NCI-H82 treated with DMSO at 0.1 percent for 48 hours (cell line): ENCODE measurements at regions not wholly inside any gene's neighbourhood (a gene's known extent, or its start where the extent isn't known, plus 50 kb on each side); places are given as distances from the start of the nearest gene placed in this dataset.
A peak's percentile ranks its signal among the peaks of the same experiment; 100 is the strongest.

Experiments
- DNase-seq: peaks from one replicate; lab custom pipeline; 2025; ENCODE audit not compliant: unreplicated experiment; lab: John Stamatoyannopoulos, UW

DNA sequence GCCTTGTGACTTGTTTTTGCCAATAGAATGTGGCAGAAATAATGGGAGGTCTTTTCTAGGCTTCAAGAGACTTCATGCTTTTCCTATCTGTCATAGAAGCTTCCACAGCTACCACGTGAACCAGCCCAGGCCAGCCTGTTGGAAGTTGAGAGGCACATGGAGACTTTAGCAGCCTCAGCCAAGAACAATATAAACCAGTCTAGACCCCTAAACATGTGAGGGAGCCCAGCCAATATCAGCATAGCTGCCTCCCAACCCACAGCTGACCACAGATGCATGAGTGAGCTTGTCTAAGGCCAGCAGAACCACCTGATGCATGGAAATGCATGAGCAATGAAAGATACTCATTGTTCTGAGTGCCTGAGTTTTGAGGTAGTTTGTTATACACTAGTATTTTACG, 540.7 kb upstream of the BTBD3 start:
- no peak for DNase-seq

DNA sequence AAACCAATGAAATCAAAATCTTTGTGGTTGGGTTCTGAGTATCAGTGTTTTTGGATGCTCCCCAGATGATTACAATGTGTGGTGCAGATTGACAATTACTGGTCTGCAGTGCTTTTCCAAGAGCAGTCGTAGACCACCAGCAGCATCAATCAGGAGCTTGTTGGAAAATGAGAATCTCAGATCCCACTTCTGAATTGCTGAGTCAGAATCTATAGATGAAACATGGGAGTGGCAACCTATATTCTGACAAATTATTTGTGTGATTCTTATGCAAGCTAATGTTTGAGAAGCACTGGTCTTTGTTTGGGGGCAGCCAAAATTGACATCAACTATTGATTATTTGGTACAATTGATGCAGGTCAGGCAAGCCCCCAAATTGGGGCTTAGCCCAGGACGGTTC, 539.9 kb upstream of the BTBD3 start:
- DNase-seq: no peak

DNA sequence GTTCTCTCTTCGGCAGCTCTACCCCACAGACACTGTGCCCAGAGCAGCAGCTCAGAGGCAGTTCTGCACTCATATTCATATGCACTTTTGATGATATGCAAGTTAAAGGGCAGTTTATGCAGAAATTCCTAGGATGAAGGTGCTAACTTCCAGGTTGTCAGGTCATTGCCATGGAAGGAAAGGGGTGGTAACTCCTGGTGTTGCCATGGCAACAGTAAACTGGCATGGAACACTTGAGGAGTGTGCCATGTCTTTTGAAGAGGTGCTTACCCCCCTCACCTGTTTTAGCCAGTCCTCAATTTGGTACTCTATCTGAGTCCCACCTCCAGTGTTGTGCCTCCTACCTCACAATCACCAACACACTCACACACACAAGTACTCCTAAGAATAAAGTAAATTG, 539.4 kb upstream of the BTBD3 start:
- DNase-seq: no peak

DNA sequence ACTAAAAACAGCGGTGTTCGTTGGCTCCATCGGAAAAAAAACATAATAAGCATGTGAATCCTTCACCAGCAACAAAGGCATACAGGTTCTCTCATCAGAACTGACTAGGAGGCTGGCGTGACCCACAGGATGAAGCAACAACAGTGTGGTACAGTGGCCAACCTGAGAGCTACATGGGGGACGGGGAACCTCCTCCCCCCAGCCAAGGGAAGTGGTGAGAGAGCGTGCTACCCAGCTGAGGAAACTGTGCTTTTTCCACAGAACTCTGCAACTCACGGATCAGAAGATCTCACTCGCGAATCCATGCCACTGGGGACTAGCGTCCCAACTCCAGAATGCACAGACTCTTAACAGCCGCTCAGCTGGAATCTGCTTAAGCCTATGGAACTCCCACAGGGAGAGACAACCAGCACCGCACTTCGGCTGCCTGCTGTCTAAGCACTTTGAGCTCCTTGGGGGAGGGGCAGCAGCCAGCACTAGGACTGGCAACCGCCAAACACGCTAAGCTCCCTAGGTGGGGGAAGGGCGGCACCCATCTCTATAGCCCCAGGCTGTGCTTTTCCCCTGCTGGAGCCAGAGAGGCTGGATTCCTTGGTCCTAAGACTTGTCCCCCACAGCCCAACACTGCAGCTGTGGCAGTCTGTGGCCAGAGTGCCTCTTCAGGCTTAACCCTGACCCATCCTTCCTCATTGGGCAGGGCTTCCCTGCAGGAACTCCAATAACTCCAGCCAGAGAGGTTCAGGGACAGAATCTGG, 538.3 kb upstream of the BTBD3 start:
- peak; percentile 94 for DNase-seq

DNA sequence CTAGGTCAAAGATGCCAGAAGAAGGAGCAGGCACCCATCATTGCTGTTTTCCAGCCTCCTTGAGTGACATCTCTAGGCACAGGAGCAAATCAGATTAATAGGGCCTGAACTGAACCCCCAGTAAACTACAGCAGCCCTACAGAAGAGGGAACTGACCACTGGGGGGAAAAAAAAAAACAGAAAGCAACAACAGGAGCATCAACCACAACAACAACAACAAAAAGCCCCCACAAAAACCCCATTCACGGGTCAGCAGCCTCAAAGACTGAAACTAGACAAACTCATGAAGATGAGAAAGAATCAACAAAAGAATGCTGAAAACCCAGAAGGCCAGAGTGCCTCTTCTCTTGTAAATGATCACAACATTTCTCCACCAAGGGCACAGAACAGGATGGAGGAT, 537.4 kb upstream of the BTBD3 start:
- DNase-seq: no peak

DNA sequence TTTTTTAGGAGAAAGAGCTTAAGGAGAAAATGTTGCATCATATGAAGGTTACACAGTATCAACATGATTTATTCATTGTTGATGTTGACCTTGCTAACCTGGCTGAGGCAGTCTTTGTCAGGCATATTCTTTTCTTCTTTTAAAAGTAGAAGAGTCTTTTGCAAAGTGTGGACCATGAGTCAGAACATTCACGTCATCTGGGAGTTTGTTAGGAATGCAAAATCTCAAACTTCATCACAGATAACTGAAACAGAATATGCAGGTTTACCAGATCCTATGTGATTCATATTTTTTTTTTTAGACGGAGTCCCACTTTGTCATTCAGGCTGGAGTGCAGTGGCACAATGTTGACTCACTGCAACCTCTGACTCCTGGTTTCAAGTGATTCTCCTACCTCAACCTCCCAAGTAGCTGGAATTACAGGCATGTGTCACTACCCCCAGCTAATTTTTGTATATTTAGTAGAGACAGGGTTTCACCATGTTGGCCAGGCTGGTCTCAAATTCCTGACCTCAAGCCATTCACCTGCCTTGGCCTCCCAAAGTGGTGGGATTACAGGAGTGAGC, 530.4 kb upstream of the BTBD3 start:
- DNase-seq: no peak

DNA sequence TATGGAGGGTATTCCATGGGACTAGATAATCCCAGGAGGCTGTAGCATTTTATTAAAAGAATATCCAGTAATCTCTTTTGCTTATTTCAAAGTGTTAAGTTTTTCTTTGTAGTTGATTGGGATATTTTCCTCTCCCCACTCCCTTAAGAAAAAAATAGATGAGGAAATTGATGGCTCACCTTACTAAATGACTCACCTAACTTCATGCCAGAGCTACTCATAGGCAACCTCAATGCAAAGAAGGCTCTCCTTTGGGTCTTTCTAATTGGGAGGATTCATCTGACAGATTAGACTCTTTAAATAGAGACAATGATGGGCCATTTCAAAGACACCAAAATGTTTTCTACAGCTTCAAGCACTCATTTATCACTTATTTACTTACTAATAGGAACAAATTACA, 528.5 kb upstream of the BTBD3 start:
- DNase-seq: no peak

DNA sequence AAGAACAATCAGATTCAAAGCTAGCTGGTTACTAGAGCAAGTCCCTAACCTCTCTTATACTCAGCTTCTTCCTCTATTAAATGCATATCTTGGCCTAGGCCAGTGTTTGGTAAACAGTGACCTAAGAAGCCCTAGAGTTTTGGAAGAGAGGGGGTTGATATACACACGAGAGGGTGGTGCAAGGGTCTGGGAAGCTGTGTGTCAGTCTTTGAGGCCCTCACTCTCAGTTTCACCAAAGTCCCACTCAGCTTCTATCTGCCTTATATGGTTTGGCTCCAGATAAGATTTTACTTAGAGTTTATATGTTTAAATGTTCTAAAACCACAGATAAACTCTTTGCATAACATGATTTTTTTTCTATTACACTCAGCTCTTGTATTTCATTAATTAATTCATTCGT, 526.1 kb upstream of the BTBD3 start:
- no peak for DNase-seq

DNA sequence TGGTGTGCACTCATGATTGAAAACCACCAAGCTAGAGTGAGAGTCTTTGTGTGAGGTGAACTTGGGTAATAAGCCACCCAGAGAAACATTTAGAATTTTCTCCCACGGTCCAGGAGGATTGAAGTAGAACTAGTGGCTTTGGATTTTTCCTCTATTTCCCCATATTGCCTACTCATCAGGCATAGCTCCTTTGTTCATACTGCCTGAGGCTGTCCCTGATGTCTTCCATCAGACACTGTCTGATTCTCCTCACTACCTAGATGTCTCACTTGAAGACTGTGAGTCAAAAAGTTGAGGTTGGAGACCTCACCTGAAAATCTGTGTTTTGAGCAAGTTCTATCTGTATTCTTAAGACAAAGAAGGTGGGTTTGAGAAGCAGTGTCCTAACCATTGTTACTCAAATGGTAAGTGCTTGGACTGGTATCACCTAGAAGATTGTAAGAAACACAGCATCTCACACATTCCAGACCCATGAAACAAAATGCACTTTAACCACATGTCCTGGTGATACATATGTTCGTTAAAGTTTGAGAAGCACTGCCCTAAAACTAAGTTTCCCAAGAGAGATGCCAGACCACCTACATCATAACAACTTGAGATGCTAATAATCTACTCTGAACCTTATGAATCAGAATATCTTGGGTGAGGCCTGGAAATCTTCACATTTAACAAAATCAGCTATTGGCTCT, 523.4 kb upstream of the BTBD3 start:
- DNase-seq: no peak

DNA sequence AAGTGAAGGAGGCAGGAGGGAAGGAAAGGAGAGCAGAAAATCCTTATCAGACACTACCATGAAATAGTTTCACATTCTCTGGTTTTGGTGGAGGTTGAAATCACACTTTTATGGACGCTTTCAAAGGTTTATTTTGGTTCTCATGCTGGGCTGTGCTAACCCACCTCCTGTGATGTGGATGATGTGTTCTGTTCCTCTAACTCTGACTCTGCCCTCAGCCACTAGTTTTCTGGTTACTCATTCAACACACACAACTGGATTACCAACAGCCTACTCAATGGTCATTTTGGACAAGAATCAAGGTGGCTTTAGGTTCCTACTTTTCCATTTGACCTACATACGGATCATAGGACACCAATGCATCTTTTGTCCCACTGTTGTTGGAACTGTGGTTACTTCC, 522.1 kb upstream of the BTBD3 start:
- DNase-seq: no peak

DNA sequence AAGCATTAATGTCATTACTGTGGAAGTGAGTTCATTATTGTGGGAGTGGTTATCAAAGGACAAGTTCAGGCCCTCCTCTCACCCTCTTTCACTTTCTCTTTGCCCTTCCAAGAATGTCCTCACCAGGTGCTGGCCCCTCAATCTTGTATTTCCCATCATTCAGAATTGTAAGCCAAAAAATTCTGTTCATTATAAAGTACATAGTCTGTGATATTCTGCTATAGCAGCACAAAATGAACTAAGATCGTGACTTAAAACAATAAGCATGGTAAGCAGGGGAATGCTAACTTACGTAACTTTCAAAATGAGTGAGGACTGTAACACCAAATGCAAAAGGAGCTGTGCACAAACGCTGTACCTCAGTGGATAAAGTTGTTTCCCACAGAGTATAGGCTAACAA, 515.7 kb upstream of the BTBD3 start:
- no peak for DNase-seq

DNA sequence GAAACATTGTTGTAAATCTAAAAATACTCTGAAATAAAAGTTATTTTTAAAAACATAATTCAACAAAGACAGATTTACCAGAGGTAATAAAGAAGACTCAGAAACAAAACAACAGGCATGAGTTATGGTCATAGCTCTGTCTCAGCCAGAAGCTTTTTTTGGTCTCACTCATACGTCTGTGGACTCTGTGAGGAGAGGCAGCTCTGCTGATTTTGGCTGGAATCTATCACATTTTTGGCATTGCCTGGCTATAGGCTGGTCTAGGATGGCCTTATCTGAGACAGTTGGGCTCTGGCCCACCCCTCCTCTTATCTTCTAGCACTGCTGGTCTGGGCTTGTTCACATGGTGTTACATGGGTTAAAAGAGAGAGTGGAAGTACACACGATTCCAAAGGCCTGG, 514.0 kb upstream of the BTBD3 start:
- no peak for DNase-seq

DNA sequence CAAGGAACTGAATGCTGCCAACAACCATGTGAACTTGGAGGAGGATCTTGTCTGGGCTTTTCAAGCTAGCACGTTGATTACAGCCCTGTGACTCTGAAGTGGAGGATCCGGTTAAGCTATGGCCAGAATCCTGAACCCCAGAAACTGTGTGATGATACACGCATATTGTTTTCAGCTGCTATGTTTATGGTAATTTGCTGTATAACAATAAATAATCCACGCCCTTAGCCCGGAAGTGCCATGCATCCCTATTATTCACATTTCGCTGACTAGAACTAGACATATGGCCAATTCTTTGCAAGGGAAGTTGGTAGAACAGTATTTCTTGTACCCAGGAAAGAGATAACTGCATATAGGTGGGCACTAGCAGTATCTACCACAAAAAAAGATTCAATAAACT, 510.8 kb upstream of the BTBD3 start:
- no peak for DNase-seq

DNA sequence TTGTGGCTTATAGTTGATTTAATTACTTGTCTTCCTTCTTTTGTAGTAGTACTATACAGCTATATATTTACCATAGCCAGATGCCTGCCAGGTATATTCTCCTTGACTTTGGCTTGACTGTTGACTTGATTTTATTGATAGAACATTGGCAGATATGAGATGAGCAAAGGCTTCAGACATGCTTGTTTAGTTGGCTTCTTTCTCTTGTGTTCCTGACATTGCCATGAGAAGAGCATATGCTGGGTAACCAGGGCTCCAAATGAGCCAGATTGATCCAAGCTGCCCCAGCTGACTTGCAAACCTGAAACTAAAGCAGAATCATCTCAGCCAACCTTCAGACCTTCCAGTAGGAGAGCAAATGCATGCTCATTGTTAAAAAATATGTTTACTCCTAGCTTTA, 508.1 kb upstream of the BTBD3 start:
- no peak for DNase-seq

DNA sequence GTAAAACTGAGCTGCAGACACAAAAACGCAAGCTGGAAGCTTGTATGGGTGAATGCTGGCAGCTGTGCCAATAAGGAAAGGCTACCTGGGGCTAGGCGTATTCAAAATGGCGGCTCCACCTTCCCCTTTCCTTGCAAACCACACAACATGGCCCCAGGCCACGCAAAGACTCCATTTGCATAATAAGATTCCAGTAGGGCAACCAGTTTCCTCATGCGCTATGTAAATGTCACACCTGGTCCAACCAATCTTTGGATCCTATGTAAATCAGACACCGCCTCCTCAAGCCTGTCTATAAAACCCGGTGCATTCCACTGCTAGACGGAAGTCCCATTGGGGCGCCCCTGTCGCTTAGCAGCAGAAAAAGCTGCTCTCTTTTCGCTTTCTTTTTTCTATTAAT, 505.9 kb upstream of the BTBD3 start:
- DNase-seq: no peak

DNA sequence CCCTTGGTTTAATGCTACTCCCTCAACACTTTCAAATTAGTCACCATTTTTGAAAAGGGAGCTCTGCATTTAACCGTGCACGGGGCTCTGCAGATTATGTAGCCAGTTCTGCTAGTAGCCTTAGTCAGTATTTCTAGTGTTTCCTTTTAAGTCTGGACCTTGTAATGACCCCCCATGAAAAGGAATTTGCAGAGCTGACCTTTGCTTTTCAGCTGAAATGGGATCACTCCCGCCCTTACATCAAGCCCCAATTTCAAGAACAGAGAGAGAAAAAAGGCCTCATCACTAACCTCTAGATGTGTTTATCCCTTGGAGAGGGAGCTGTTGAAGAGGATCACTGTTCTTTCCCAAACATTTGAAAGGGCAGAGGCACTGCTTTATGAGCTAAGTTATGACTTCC, 490.7 kb upstream of the BTBD3 start:
- DNase-seq: no peak

DNA sequence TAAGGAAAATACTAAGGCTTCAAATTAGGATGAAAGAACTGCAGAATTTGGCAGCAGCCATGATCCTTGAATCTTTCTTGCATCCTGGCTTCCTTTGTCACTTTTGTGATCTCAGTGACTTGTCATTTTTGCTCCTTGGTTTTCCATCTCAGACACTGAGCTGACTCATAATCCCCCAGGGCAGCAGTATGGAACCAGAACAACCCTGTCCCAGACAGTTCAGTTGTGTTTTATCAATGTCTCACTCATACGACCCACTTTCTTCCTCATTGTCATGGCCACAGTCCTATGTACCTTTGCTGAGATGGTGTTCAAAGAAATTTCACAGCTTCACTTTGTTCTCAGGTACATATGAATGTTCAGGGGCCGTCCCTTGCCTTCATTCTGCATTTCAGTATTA, 488.5 kb upstream of the BTBD3 start:
- DNase-seq: no peak

DNA sequence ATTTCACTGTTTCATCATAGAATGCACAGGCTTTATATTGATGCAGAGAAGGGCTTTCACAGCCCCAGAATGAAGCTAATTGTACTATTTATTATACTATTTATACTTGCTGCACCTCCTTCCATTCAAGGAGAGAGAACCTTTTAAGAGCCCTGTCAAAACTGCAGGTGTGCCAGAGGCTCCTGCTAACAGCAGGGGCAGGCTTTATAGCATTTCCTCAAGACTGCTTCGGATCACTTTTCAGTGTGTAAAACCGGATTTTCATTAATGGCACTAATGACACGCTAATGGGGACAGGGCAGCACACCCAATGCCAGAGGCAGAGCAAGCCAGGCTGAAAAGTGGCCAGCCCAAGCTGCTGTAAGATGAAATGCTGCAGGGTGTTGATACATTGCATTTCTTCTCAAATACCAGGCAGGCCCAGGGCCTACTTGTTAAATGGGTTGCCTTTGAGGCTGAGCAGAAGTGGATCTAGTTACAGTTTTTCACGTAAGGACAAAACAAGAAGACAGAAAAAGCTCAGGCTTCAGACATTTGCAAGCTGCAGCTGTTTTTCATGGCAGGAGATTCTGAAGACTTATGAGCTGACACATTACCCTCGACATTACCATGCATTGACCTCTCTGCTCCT, 487.7 kb upstream of the BTBD3 start:
- DNase-seq: no peak

DNA sequence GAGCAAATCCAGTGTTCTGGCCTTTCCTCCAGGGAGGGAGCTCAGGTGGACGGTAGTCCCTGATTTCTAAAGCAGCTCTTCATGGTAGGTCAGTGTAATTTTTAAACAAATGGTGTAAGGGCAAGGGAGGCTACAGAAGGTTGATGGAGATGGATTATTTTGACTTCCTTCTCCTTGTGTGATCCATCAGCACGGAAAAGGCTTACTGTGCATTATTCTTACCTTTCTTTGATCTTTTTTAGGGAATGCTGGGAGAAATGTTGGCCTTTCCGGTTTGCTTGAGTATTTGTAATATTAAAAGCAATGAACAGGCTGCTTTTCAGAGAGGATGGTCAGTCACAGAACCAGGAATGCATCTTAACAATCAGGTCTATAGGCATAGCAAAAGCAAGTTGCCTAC, 487.0 kb upstream of the BTBD3 start:
- no peak for DNase-seq

DNA sequence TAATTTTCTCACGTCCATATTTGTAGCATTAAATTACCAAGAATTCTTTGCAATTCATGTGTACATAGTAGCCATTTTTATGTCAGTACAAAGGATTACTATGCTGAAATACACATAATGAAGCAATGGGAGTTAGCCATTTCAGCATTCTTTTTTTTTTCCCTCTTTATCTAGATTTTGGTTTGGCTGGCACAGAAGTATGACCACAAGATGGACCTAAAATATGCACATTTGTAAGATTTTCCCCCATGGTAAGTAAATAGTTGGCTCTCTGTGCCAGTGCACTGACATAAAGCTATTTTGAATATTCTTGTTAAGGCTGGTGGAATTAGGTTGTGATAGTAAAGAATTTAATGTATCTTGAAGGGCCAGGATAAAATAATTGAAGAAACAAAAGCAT, 486.1 kb upstream of the BTBD3 start:
- DNase-seq: no peak

DNA sequence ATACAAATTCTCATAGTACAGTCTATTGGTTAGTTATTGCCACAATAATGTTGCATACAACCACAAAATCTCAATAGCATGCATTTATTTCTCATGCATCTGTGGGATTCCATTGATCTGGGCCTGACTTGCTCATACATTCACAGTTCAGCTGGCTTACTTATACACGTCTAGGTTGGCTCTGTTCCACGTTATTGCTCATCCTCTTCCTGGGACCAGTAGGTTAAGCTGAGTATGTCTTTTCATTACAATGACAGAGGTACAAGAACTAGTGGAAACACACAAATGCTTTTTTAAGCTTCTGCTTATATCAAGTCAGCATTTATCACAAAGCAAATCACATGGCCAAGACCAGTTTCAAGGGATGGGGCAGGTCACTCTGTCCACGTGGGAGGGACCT, 485.3 kb upstream of the BTBD3 start:
- DNase-seq: no peak
